ENCODE measurements at regions not wholly inside any gene's neighbourhood (a gene's known extent, or its start where the extent isn't known, plus 50 kb on each side); places are given as distances from the start of the nearest gene placed in this dataset.

GRCh38 chr2:129772190-129772579 lies 207.3 kb upstream of the RAB6C start:
- no peak overlapping the region for H3K27ac ChIP-seq
- TF ChIP-seq, protein P1, sequence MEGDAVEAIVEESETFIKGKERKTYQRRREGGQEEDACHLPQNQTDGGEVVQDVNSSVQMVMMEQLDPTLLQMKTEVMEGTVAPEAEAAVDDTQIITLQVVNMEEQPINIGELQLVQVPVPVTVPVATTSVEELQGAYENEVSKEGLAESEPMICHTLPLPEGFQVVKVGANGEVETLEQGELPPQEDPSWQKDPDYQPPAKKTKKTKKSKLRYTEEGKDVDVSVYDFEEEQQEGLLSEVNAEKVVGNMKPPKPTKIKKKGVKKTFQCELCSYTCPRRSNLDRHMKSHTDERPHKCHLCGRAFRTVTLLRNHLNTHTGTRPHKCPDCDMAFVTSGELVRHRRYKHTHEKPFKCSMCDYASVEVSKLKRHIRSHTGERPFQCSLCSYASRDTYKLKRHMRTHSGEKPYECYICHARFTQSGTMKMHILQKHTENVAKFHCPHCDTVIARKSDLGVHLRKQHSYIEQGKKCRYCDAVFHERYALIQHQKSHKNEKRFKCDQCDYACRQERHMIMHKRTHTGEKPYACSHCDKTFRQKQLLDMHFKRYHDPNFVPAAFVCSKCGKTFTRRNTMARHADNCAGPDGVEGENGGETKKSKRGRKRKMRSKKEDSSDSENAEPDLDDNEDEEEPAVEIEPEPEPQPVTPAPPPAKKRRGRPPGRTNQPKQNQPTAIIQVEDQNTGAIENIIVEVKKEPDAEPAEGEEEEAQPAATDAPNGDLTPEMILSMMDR (conservative IDR thresholded peaks at IDR 0.05), result no peak

GRCh38 chr2:129775952-129776653 lies 203.4 kb upstream of the RAB6C start:
- TF ChIP-seq, protein P1 (conservative IDR thresholded peaks at IDR 0.05), result no peak
- no peak overlapping the region for H3K27ac ChIP-seq

DNA sequence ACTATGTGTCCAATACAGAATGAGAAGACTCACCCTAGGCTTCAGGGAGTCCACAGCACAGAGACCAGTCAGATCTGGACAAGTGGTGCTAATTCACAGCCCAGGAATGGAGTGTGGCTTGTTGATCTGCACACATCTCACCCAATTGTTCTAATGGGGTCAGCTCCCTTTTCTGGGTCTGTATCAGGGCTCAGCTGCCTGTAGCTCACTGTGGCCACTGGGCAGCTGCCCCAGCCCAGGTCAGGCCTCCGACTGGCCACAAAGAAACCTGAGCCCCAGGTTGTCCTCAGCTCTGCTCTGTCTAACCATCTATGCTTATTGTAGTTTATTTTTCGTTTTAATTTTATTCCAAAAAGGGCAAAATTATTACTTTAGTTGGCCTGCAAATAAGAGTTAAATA lies 202.3 kb upstream of the RAB6C start:
- no peak overlapping the region for H3K27ac ChIP-seq
- TF ChIP-seq, protein P1 (conservative IDR thresholded peaks at IDR 0.05), result no peak

GRCh38 chr2:129777762-129778583 lies 201.5 kb upstream of the RAB6C start:
- TF ChIP-seq, protein P1 (conservative IDR thresholded peaks at IDR 0.05), result no peak
- no peak overlapping the region for H3K27ac ChIP-seq

DNA sequence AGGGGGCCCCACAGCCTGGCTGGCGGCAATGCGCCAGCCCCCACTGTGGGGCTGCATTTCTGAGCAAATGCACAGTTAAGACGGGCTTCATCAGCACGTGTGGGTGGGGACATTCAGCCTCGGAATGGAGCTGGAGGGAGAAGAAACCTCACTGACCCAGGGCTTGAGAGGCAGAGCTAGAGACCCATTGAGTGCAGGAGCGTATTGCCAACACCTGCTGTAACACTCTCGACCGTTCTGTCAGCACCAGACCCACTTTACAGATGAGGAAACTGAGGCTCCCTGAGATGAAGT lies 200.9 kb upstream of the RAB6C start:
- H3K27ac ChIP-seq, result no peak overlapping the region
- TF ChIP-seq, protein P1 (conservative IDR thresholded peaks at IDR 0.05), result no peak

- no peak overlapping the region for H3K27ac ChIP-seq
- TF ChIP-seq, protein P1 (conservative IDR thresholded peaks at IDR 0.05), result no peak
These were observed 199.7 kb upstream of the RAB6C start for GRCh38 chr2:129779783-129780182.

GRCh38 chr2:129780316-129781270 lies 198.9 kb upstream of the RAB6C start:
- TF ChIP-seq, protein P1 (conservative IDR thresholded peaks at IDR 0.05), result no peak
- H3K27ac ChIP-seq, result no peak overlapping the region

Measured in VCaP (cell line).